ENCODE measurements at regions not wholly inside any gene's neighbourhood (a gene's known extent, or its start where the extent isn't known, plus 50 kb on each side); places are given as distances from the start of the nearest gene placed in this dataset.

GRCh38 chr3:159178209-159178897, 376.5 kb downstream of the MFSD1 start:
- H3K4me1 Mint-ChIP-seq: no peaks in the 10 kb centered on the region
- peaks cover 5% of the 10 kb centered on the region for H3K9me3 Mint-ChIP-seq
- no peaks in the 10 kb centered on the region for H3K27me3 Mint-ChIP-seq
- ATAC-seq: no peak
- no peak overlapping the region for H3K4me3 Mint-ChIP-seq
- no peaks in the 10 kb centered on the region for H3K36me3 Mint-ChIP-seq
- H3K27ac Mint-ChIP-seq: no peak overlapping the region

- H3K9me3 Mint-ChIP-seq: peaks cover 10% of the 10 kb centered on the region
- H3K36me3 Mint-ChIP-seq: no peaks in the 10 kb centered on the region
- ATAC-seq: no peak
- H3K4me3 Mint-ChIP-seq: no peak overlapping the region
- H3K27ac Mint-ChIP-seq: no peak overlapping the region
- no peaks in the 10 kb centered on the region for H3K27me3 Mint-ChIP-seq
- H3K4me1 Mint-ChIP-seq: peaks cover 15% of the 10 kb centered on the region
Observed at GRCh38 chr3:159182961-159183360, 381.1 kb downstream of the MFSD1 start.

- H3K9me3 Mint-ChIP-seq: peaks cover 10% of the 10 kb centered on the region
- peak overlapping the region; percentile 17 for H3K27ac Mint-ChIP-seq
- no peaks in the 10 kb centered on the region for H3K27me3 Mint-ChIP-seq
- peaks cover 15% of the 10 kb centered on the region for H3K4me1 Mint-ChIP-seq
- H3K4me3 Mint-ChIP-seq: peak overlapping the region; percentile 24
- no peaks in the 10 kb centered on the region for H3K36me3 Mint-ChIP-seq
- peak; percentile 83 for ATAC-seq
Observed at GRCh38 chr3:159185443-159186050, 383.7 kb downstream of the MFSD1 start.

- no peak overlapping the region for H3K27ac Mint-ChIP-seq
- H3K27me3 Mint-ChIP-seq: no peaks in the 10 kb centered on the region
- H3K36me3 Mint-ChIP-seq: no peaks in the 10 kb centered on the region
- ATAC-seq: peak; percentile 42
- H3K9me3 Mint-ChIP-seq: peaks cover 8% of the 10 kb centered on the region
- H3K4me3 Mint-ChIP-seq: no peak overlapping the region
- peaks cover 15% of the 10 kb centered on the region for H3K4me1 Mint-ChIP-seq
Observed at GRCh38 chr3:159186581-159186980, 384.7 kb downstream of the MFSD1 start.

GRCh38 chr3:159187232-159187631, 385.4 kb downstream of the MFSD1 start:
- Mint-ChIP-seq H3K27ac (no peak overlapping the region), H3K9me3 (peaks cover 7% of the 10 kb centered on the region), H3K4me1 (peaks cover 15% of the 10 kb centered on the region), H3K27me3 (no peaks in the 10 kb centered on the region), H3K4me3 (no peak overlapping the region), H3K36me3 (no peaks in the 10 kb centered on the region)
- ATAC-seq: no peak

GRCh38 chr3:159187706-159188105, 385.9 kb downstream of the MFSD1 start:
- Mint-ChIP-seq H3K9me3 (peaks cover 7% of the 10 kb centered on the region), H3K27ac (no peak overlapping the region), H3K27me3 (no peaks in the 10 kb centered on the region), H3K4me3 (no peak overlapping the region), H3K36me3 (no peaks in the 10 kb centered on the region), H3K4me1 (peaks cover 15% of the 10 kb centered on the region)
- ATAC-seq: no peak

GRCh38 chr3:159189994-159190669, 388.3 kb downstream of the MFSD1 start:
- Mint-ChIP-seq H3K27ac (no peak overlapping the region), H3K36me3 (no peaks in the 10 kb centered on the region), H3K9me3 (no peaks in the 10 kb centered on the region), H3K27me3 (no peaks in the 10 kb centered on the region), H3K4me3 (no peak overlapping the region), H3K4me1 (peaks cover 15% of the 10 kb centered on the region)
- ATAC-seq: no peak

- Mint-ChIP-seq H3K27me3 (no peaks in the 10 kb centered on the region), H3K4me3 (no peak overlapping the region), H3K27ac (no peak overlapping the region), H3K4me1 (peaks cover 5% of the 10 kb centered on the region), H3K36me3 (no peaks in the 10 kb centered on the region), H3K9me3 (no peaks in the 10 kb centered on the region)
- no peak for ATAC-seq
Observed at GRCh38 chr3:159191447-159191846, 389.6 kb downstream of the MFSD1 start.

- ATAC-seq: no peak
- Mint-ChIP-seq H3K27me3 (no peaks in the 10 kb centered on the region), H3K36me3 (no peaks in the 10 kb centered on the region)
Observed at GRCh38 chr3:159196359-159196758, 394.5 kb downstream of the MFSD1 start.

GRCh38 chr3:159200176-159200575, 398.3 kb downstream of the MFSD1 start:
- Mint-ChIP-seq H3K27ac (no peak overlapping the region), H3K36me3 (no peaks in the 10 kb centered on the region), H3K27me3 (no peaks in the 10 kb centered on the region), H3K4me3 (no peak overlapping the region), H3K9me3 (peaks cover 7% of the 10 kb centered on the region), H3K4me1 (peaks cover 20% of the 10 kb centered on the region)
- no peak for ATAC-seq

More at GRCh38 chr3:159196359-159196758, 394.5 kb downstream of the MFSD1 start:
- Mint-ChIP-seq H3K27ac (no peak overlapping the region), H3K9me3 (peaks cover 5% of the 10 kb centered on the region), H3K4me1 (peaks cover 20% of the 10 kb centered on the region), H3K4me3 (no peak overlapping the region)

- ATAC-seq: no peak
- Mint-ChIP-seq H3K27ac (no peak overlapping the region), H3K36me3 (no peaks in the 10 kb centered on the region), H3K4me3 (no peak overlapping the region), H3K9me3 (peaks cover 8% of the 10 kb centered on the region), H3K4me1 (no peaks in the 10 kb centered on the region), H3K27me3 (no peaks in the 10 kb centered on the region)
Observed at GRCh38 chr3:159208050-159208449, 406.2 kb downstream of the MFSD1 start.

GRCh38 chr3:159209459-159209858, 407.6 kb downstream of the MFSD1 start:
- Mint-ChIP-seq H3K9me3 (peaks cover 8% of the 10 kb centered on the region), H3K27me3 (no peaks in the 10 kb centered on the region), H3K4me3 (no peak overlapping the region), H3K27ac (no peak overlapping the region), H3K4me1 (no peaks in the 10 kb centered on the region), H3K36me3 (no peaks in the 10 kb centered on the region)
- peak; percentile 36 for ATAC-seq

- Mint-ChIP-seq H3K4me3 (no peak overlapping the region), H3K4me1 (no peaks in the 10 kb centered on the region), H3K27ac (no peak overlapping the region), H3K27me3 (no peaks in the 10 kb centered on the region), H3K9me3 (peaks cover 6% of the 10 kb centered on the region), H3K36me3 (no peaks in the 10 kb centered on the region)
- ATAC-seq: no peak
Observed at GRCh38 chr3:159210336-159210735, 408.5 kb downstream of the MFSD1 start.

GRCh38 chr3:159216311-159216710, 414.5 kb downstream of the MFSD1 start:
- Mint-ChIP-seq H3K27ac (no peak overlapping the region), H3K27me3 (peaks cover 15% of the 10 kb centered on the region), H3K9me3 (no peaks in the 10 kb centered on the region), H3K36me3 (no peaks in the 10 kb centered on the region), H3K4me1 (no peaks in the 10 kb centered on the region), H3K4me3 (no peak overlapping the region)
- ATAC-seq: no peak

- H3K27me3 Mint-ChIP-seq: peaks cover 15% of the 10 kb centered on the region
- no peak overlapping the region for H3K4me3 Mint-ChIP-seq
- no peak overlapping the region for H3K27ac Mint-ChIP-seq
Observed at GRCh38 chr3:159219231-159219630, 417.4 kb downstream of the MFSD1 start.

GRCh38 chr3:159221335-159221734, 419.5 kb downstream of the MFSD1 start:
- Mint-ChIP-seq H3K9me3 (no peaks in the 10 kb centered on the region), H3K4me1 (no peaks in the 10 kb centered on the region), H3K27ac (no peak overlapping the region), H3K4me3 (no peak overlapping the region), H3K27me3 (peaks cover 15% of the 10 kb centered on the region), H3K36me3 (no peaks in the 10 kb centered on the region)
- no peak for ATAC-seq

More at GRCh38 chr3:159219231-159219630, 417.4 kb downstream of the MFSD1 start:
- Mint-ChIP-seq H3K36me3 (no peaks in the 10 kb centered on the region), H3K9me3 (no peaks in the 10 kb centered on the region), H3K4me1 (no peaks in the 10 kb centered on the region)
- no peak for ATAC-seq

Data from stimulated activated memory B cell treated with anti-CD40 and anti-IgM and Interleukin-4, amounts not matched to agents 10 μg/mL and 1 μg/mL and 100 μg/mL, for 72 hours (primary cell).